GM23338 (cell line): ENCODE measurements at regions not wholly inside any gene's neighbourhood (a gene's known extent, or its start where the extent isn't known, plus 50 kb on each side); places are given as distances from the start of the nearest gene placed in this dataset.

ENCODE experiments used
- CREB1 ChIP-seq: fragments of 250-450 bp; sonication (Bioruptor Pico); IDR thresholded peaks from 2 replicates; pipeline ENCODE4 v1.5.0; 2020; ENCODE audit warnings: low read depth, mild to moderate bottlenecking, moderate library complexity
- CTCF ChIP-seq, 2 experiments: fragments of 200-600 bp in 1 of 2; sonication (generic) in 1 of 2; conservative IDR thresholded peaks; 2 replicates each; pipeline versions ENCODE4 v1.5.1 to v1.6.1; 2016 to 2017; ENCODE audit warnings: antibody characterized with exemption in 2 of 2, low read depth in 2 of 2, mild to moderate bottlenecking in 2 of 2, moderate library complexity in 1 of 2
- EZH2 ChIP-seq: fragments of 200-600 bp; sonication (generic); IDR thresholded peaks from one replicate; pipeline ENCODE4 v1.8.0; 2017; ENCODE audit warnings: antibody characterized with exemption, mild to moderate bottlenecking, low read depth; ENCODE audit not compliant: unreplicated experiment
- EZH2phosphoT487 ChIP-seq: fragments of 200-600 bp; sonication (generic); IDR thresholded peaks from one replicate; pipeline ENCODE4 v1.8.1; 2018; ENCODE audit warnings: antibody characterized with exemption; ENCODE audit not compliant: unreplicated experiment
- JUNB ChIP-seq: IDR thresholded peaks from one replicate; pipeline ENCODE4 v1.6.1; 2016; ENCODE audit warnings: antibody characterized with exemption; ENCODE audit not compliant: unreplicated experiment
- POLR2AphosphoS5 ChIP-seq: IDR thresholded peaks from 2 replicates; pipeline ENCODE4 v1.6.1; 2016; ENCODE audit warnings: antibody characterized with exemption, low read depth
- REST ChIP-seq: IDR thresholded peaks from one replicate; pipeline ENCODE4 v1.6.1; 2018; ENCODE audit warnings: antibody characterized with exemption; ENCODE audit not compliant: unreplicated experiment
- STAT1 ChIP-seq: IDR thresholded peaks from one replicate; pipeline ENCODE4 v1.6.1; 2016; ENCODE audit warnings: antibody characterized with exemption; ENCODE audit not compliant: unreplicated experiment
- TF ChIP-seq, protein P1 (sequence below): IDR thresholded peaks from 2 replicates; pipeline ENCODE4 v1.6.1; 2016; ENCODE audit warnings: antibody characterized with exemption

DNA sequence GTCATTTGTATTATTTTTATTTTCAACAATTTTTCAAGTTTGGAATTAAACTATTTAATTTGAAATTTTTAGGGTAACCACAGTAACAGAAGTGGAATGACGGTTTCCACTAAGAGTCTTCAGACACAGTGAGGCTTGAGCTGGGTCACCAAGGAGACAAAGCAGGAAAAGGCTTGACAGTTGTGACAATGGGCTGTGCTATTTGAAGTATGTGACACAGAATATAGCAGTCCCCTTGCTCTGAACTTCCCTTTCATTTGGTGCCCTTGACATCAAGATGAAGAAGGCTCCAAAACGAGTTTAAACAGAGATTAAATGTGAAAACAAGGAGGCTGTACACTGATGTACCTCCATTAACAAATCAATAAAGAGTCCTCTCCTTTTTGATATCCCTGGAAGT is 265.4 kb upstream of the DLGAP1 start:
- TF ChIP-seq CTCF (conservative IDR thresholded peaks at IDR 0.05; ENCODE audit: low read depth in 2 of 2) (no peak), REST (no peak), POLR2AphosphoS5 (no peak), JUNB (no peak), EZH2 (no peak), CREB1 (CRISPR knock-in tag) (no peak), STAT1 (no peak), EZH2phosphoT487 (no peak)
- TF ChIP-seq, protein P1, sequence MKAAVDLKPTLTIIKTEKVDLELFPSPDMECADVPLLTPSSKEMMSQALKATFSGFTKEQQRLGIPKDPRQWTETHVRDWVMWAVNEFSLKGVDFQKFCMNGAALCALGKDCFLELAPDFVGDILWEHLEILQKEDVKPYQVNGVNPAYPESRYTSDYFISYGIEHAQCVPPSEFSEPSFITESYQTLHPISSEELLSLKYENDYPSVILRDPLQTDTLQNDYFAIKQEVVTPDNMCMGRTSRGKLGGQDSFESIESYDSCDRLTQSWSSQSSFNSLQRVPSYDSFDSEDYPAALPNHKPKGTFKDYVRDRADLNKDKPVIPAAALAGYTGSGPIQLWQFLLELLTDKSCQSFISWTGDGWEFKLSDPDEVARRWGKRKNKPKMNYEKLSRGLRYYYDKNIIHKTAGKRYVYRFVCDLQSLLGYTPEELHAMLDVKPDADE, result no peak
